Stomach (tissue), 8 donors: ENCODE measurements at regions not wholly inside any gene's neighbourhood (a gene's known extent, or its start where the extent isn't known, plus 50 kb on each side); places are given as distances from the start of the nearest gene placed in this dataset.
"Not testable (repeated sequence)": the region's sequence is repeated elsewhere in the genome, so short reads cannot be mapped to it uniquely, and the experiment has no call there.

Experiments used
- DNase-seq, 2 donors: peaks; one replicate each; pipeline versions ENCODE4 v3.0.0 to v3.0.0-alpha.2; 2013 to 2019
- H3K27ac ChIP-seq, 5 donors: fragments of 200-600 bp in 4 of 5; sonication (generic) in 4 of 5; one replicate each; pipeline ENCODE4 v1.5.1; 2013 to 2019; ENCODE audit warnings: mild to moderate bottlenecking in 1 of 5, moderate library complexity in 1 of 5
- H3K27me3 ChIP-seq, 3 donors: fragments of 200-600 bp; sonication (generic); one replicate each; pipeline ENCODE4 v1.5.1; 2017 to 2019; ENCODE audit warnings: mixed run types in 1 of 3
- H3K36me3 ChIP-seq, 4 donors: fragments of 200-600 bp; sonication (generic); 1 replicate in 3 of 4; 2 replicates in 1 of 4; pipeline ENCODE4 v1.5.1; 2016 to 2019
- H3K4me1 ChIP-seq, 4 donors: fragments of 200-600 bp; sonication (generic); one replicate each; pipeline ENCODE4 v1.5.1; 2016 to 2019
- H3K4me3 ChIP-seq, 4 donors: fragments of 200-600 bp; sonication (generic) in 3 of 4; one replicate each; pipeline ENCODE4 v1.5.1; 2016 to 2019; ENCODE audit warnings: mild to moderate bottlenecking in 1 of 4
- H3K9me3 ChIP-seq, 4 donors: fragments of 200-600 bp; sonication (generic); one replicate each; pipeline ENCODE4 v1.5.1; 2016 to 2019
- CTCF ChIP-seq, 7 experiments: fragments of 450-650 bp in 4 of 7; fragments of 200-600 bp in 3 of 7; sonication (generic) in 3 of 7; IDR thresholded peaks; one replicate each; pipeline ENCODE4 v1.5.1; 2016 to 2019; ENCODE audit warnings: antibody characterized with exemption in 7 of 7, control low read depth in 2 of 7, mild to moderate bottlenecking in 1 of 7
- EP300 ChIP-seq: sonication (generic); formaldehyde crosslinking; IDR thresholded peaks from one replicate; pipeline ENCODE4 v1.6.1; 2017; ENCODE audit warnings: antibody characterized with exemption
- POLR2A ChIP-seq, 4 donors: fragments of 450-650 bp; IDR thresholded peaks; one replicate each; pipeline ENCODE4 v1.6.1; 2016; ENCODE audit warnings: antibody characterized with exemption in 4 of 4, control low read depth in 2 of 4, mild to moderate bottlenecking in 1 of 4, moderate library complexity in 1 of 4
- POLR2AphosphoS5 ChIP-seq, 3 donors: sonication (generic); formaldehyde crosslinking; IDR thresholded peaks; one replicate each; pipeline ENCODE4 v1.6.1; 2016; ENCODE audit warnings: antibody characterized with exemption in 3 of 3
- WGBS, 5 donors: extraction: QIAGEN DNeasy Blood & Tissue Kit in 3 of 5; methylation state at CpG; one replicate each; pipeline versions ENCODE4 v1.1.5 to v1.1.7; 2013 to 2018; 5-methylcytosine and 5-hydroxymethylcytosine counted together
- intact Hi-C: fragments of 100-400 bp; cut with DNase I; formaldehyde crosslinking; loops from one replicate; pipeline ENCODE4 v1.15.1; 2023; ENCODE audit warnings: low total_unique reads
- donor health status: healthy with polysubstance abuse.
- donor health status: Bipolar disorder and iron deficiency.
- donor health status: healthy.

GRCh38 chr20:40875116-40876085 is 153.2 kb upstream of the TOP1 start:
- peaks cover 0 to 5% (median 2%) of the 10 kb centered on the region in 4 donors for H3K9me3 ChIP-seq
- intact Hi-C loops: no loop called here
- no peak for DNase-seq
- TF ChIP-seq EP300: no peak
- no peak for TF ChIP-seq POLR2A (IDR thresholded peaks at IDR 0.05)
- no peak for TF ChIP-seq CTCF (IDR thresholded peaks at IDR 0.05)
- no peak for TF ChIP-seq POLR2AphosphoS5 (IDR thresholded peaks at IDR 0.05)
- no peak overlapping the region for H3K4me3 ChIP-seq
- H3K27me3 ChIP-seq: no peaks in the 10 kb centered on the region
- no peaks in the 10 kb centered on the region for H3K4me1 ChIP-seq
- no peaks in the 10 kb centered on the region for H3K36me3 ChIP-seq
- H3K27ac ChIP-seq: no peak overlapping the region
- 65 to 81% (median 73%) methylated on average over 8 to 9 of the region's 9 CpGs for WGBS, 5 donors

GRCh38 chr20:40878099-40878498 is 150.5 kb upstream of the TOP1 start:
- H3K36me3 ChIP-seq, H3K4me3 ChIP-seq, H3K27ac ChIP-seq, intact Hi-C loops, H3K27me3 ChIP-seq, H3K4me1 ChIP-seq, DNase-seq: not testable (repeated sequence)
- peaks cover 0 to 12% (median 9%) of the 10 kb centered on the region in 4 donors for H3K9me3 ChIP-seq
- WGBS, 5 donors: 90 to 100% (median 95%) methylated on average over 1 of the region's 1 CpG

- 64 to 72% (median 69%) methylated on average over 3 of the region's 3 CpGs for WGBS, 5 donors
- H3K27ac ChIP-seq: no peak overlapping the region
- TF ChIP-seq POLR2A (IDR thresholded peaks at IDR 0.05) (no peak), EP300 (no peak)
- no peaks in the 10 kb centered on the region for H3K36me3 ChIP-seq
- no peaks in the 10 kb centered on the region for H3K27me3 ChIP-seq
- H3K4me1 ChIP-seq: no peaks in the 10 kb centered on the region
- no peak for DNase-seq
- peaks cover 0 to 12% (median 9%) of the 10 kb centered on the region in 4 donors for H3K9me3 ChIP-seq
- intact Hi-C loops: no loop called here
- no peak overlapping the region for H3K4me3 ChIP-seq
Measured at GRCh38 chr20:40880063-40880728, 148.4 kb upstream of the TOP1 start.

- 45 to 62% (median 51%) methylated on average over 2 of the region's 2 CpGs for WGBS, 5 donors
- Histone ChIP-seq H3K27me3 (no peaks in the 10 kb centered on the region), H3K4me3 (no peak overlapping the region), H3K27ac (no peak overlapping the region), H3K4me1 (no peaks in the 10 kb centered on the region), H3K9me3 (peaks cover 0 to 12% (median 9%) of the 10 kb centered on the region in 4 donors), H3K36me3 (no peaks in the 10 kb centered on the region)
- no peak for DNase-seq
- TF ChIP-seq POLR2A (IDR thresholded peaks at IDR 0.05) (no peak), POLR2AphosphoS5 (IDR thresholded peaks at IDR 0.05) (no peak), CTCF (IDR thresholded peaks at IDR 0.05) (no peak), EP300 (no peak)
- intact Hi-C loops: no loop called here
Measured at GRCh38 chr20:40880729-40881109, 147.9 kb upstream of the TOP1 start.

GRCh38 chr20:40882152-40882551 is 146.5 kb upstream of the TOP1 start:
- Histone ChIP-seq H3K4me1 (no peaks in the 10 kb centered on the region), H3K9me3 (peaks cover 0 to 12% (median 9%) of the 10 kb centered on the region in 4 donors), H3K27me3 (peaks cover 0 to 4% (median 0%) of the 10 kb centered on the region in 3 donors), H3K27ac (no peak overlapping the region), H3K36me3 (no peaks in the 10 kb centered on the region), H3K4me3 (no peak overlapping the region)
- DNase-seq: no peak
- TF ChIP-seq CTCF (IDR thresholded peaks at IDR 0.05): no peak
- WGBS, 5 donors: 74 to 81% (median 77%) methylated on average over 4 of the region's 4 CpGs
- intact Hi-C loops: no loop called here
